GM12878 (cell line): ENCODE measurements at regions not wholly inside any gene's neighbourhood (a gene's known extent, or its start where the extent isn't known, plus 50 kb on each side); places are given as distances from the start of the nearest gene placed in this dataset.

Experiments used
- BACH1 ChIP-seq: fragments of 450-650 bp; IDR thresholded peaks from 2 replicates; pipeline ENCODE4 v1.6.1; 2017; ENCODE audit warnings: mild to moderate bottlenecking, borderline replicate concordance
- CHD4 ChIP-seq: fragments of 200-600 bp; sonication (generic); IDR thresholded peaks from 2 replicates; pipeline ENCODE4 v1.6.1; 2016; ENCODE audit warnings: mild to moderate bottlenecking
- CTCF ChIP-seq, 3 experiments: IDR thresholded peaks in 2 of 3; conservative IDR thresholded peaks in 1 of 3; 2 replicates each; pipeline ENCODE4 v1.5.1; 2011; ENCODE audit warnings: low read depth in 3 of 3, low read length in 3 of 3, mild to moderate bottlenecking in 3 of 3, control low read depth in 2 of 3, moderate library complexity in 2 of 3, inconsistent platforms in 1 of 3, mixed read lengths in 1 of 3; ENCODE audit not compliant: control insufficient read depth in 2 of 3, insufficient read depth in 1 of 3; ENCODE audit errors: extremely low read depth in 1 of 3
- EP300 ChIP-seq, 2 experiments: fragments of 150-350 bp in 1 of 2; IDR thresholded peaks; 2 replicates each; pipeline ENCODE4 v1.6.1; 2011 to 2012; ENCODE audit warnings: low read depth in 2 of 2, low read length in 2 of 2, borderline replicate concordance in 1 of 2, improper control_type of control experiment in 1 of 2, inconsistent platforms in 1 of 2; ENCODE audit not compliant: control insufficient read depth in 1 of 2
- GABPA ChIP-seq: IDR thresholded peaks from 2 replicates; pipeline ENCODE4 v1.6.1; 2014; ENCODE audit warnings: antibody characterized with exemption, low read depth, mild to moderate bottlenecking, inconsistent platforms
- NFYB ChIP-seq: IDR thresholded peaks from 2 replicates; pipeline ENCODE4 v1.6.1; 2011; ENCODE audit warnings: low read depth, mild to moderate bottlenecking, low read length, improper control_type of control experiment, moderate library complexity; ENCODE audit not compliant: insufficient read depth
- POLR2AphosphoS2 ChIP-seq: IDR thresholded peaks from 2 replicates; pipeline ENCODE4 v1.6.1; 2011; ENCODE audit warnings: low read depth, mild to moderate bottlenecking, low read length, improper control_type of control experiment, moderate library complexity
- RAD21 ChIP-seq: IDR thresholded peaks from 2 replicates; pipeline ENCODE4 v1.6.1; 2011; ENCODE audit warnings: mild to moderate bottlenecking, low read depth, low read length, moderate library complexity; ENCODE audit not compliant: insufficient read depth
- SIN3A ChIP-seq: IDR thresholded peaks from 2 replicates; pipeline ENCODE4 v1.6.1; 2012; ENCODE audit warnings: low read depth, low read length, improper control_type of control experiment
- TCF7 ChIP-seq: IDR thresholded peaks from 2 replicates; pipeline ENCODE4 v1.6.1; 2014; ENCODE audit warnings: antibody characterized with exemption, borderline replicate concordance
- YBX1 ChIP-seq: fragments of 450-650 bp; IDR thresholded peaks from 2 replicates; pipeline ENCODE4 v1.6.1; 2016; ENCODE audit warnings: antibody characterized with exemption
- YY1 ChIP-seq: IDR thresholded peaks from 2 replicates; pipeline ENCODE4 v1.6.1; 2011; ENCODE audit warnings: low read depth, mild to moderate bottlenecking, low read length
- ZNF687 ChIP-seq: fragments of 450-650 bp; IDR thresholded peaks from 2 replicates; pipeline ENCODE4 v1.6.1; 2017; ENCODE audit warnings: mild to moderate bottlenecking, moderate library complexity

GRCh38 chr14:25350802-25351201 is 300.9 kb upstream of the STXBP6 start:
- TF ChIP-seq YBX1 (no peak), YY1 (no peak), SIN3A (no peak), CTCF (IDR thresholded peaks at IDR 0.05 in 2 of 3, conservative IDR thresholded peaks at IDR 0.05 in 1 of 3; ENCODE audit: control insufficient read depth in 2 of 3, extremely low read depth in 1 of 3, insufficient read depth in 1 of 3, low read depth in 3 of 3, low read length in 3 of 3) (no peak), ZNF687 (no peak), CHD4 (no peak), TCF7 (no peak), POLR2AphosphoS2 (no peak), RAD21 (no peak), NFYB (no peak), GABPA (no peak), EP300 (IDR thresholded peaks at IDR 0.05; ENCODE audit: borderline replicate concordance in 1 of 2, control insufficient read depth in 1 of 2, low read depth in 2 of 2, low read length in 2 of 2) (no peak), BACH1 (no peak)
